Uterus (tissue), 2 donors: ENCODE measurements at regions not wholly inside any gene's neighbourhood (a gene's known extent, or its start where the extent isn't known, plus 50 kb on each side); places are given as distances from the start of the nearest gene placed in this dataset.

Experiments
- CTCF ChIP-seq, 4 experiments: fragments of 200-600 bp in 2 of 4; fragments of 450-650 bp in 2 of 4; sonication (generic) in 2 of 4; IDR thresholded peaks; one replicate each; pipeline ENCODE4 v1.5.1; 2016 to 2019; ENCODE audit warnings: antibody characterized with exemption in 4 of 4, mild to moderate bottlenecking in 2 of 4, moderate library complexity in 1 of 4
- POLR2A ChIP-seq, 2 donors: fragments of 450-650 bp; IDR thresholded peaks; one replicate each; pipeline ENCODE4 v1.6.1; 2016; ENCODE audit warnings: antibody characterized with exemption in 2 of 2, mild to moderate bottlenecking in 1 of 2, moderate library complexity in 1 of 2

- TF ChIP-seq CTCF (IDR thresholded peaks at IDR 0.05) (no peak), POLR2A (IDR thresholded peaks at IDR 0.05) (no peak)
Measured at GRCh38 chr6:7468382-7469081, 72.9 kb upstream of the DSP start.
